NB4 (cell line): ENCODE measurements at regions not wholly inside any gene's neighbourhood (a gene's known extent, or its start where the extent isn't known, plus 50 kb on each side); places are given as distances from the start of the nearest gene placed in this dataset.

ENCODE experiments used
- CTCF ChIP-seq: IDR thresholded peaks from one replicate; pipeline ENCODE4 v1.5.1; 2012; ENCODE audit warnings: low read depth, low read length
- POLR2A ChIP-seq: IDR thresholded peaks from 2 replicates; pipeline ENCODE4 v1.6.1; 2011; ENCODE audit warnings: mild to moderate bottlenecking; ENCODE audit not compliant: insufficient read length; ENCODE audit errors: extremely low read depth

DNA sequence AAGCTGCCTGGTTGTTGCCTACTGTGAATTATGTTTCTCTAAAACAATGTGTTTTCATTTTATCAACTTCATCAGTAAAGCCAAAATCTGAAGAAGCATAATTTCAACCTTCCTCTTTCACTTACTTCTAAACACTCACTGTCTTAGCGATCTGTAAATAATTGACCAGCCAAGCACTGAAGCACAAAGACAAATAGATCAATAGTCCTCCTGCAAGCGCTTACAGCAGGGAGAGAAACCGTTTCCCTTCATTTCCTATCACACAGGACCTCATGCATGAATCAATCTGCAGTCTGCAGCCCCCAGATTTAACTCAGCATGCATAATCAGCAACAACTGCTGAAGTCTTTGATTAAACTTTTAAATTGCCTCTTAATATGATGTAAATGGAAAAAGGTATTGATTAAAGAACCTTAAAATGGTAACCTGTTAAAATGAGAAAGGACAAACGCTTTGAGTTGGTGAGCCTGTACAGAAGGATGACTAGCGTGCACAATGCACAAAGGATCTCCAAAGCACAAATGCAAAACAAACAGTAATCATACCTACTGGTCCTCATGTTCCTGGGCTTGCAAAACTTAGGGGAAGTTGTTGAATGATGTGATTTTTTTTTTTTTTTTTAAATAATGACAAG is 370.2 kb upstream of the ZNF385D start:
- no peak for TF ChIP-seq POLR2A
- no peak for TF ChIP-seq CTCF
